NT2/D1 (cell line): ENCODE measurements at regions not wholly inside any gene's neighbourhood (a gene's known extent, or its start where the extent isn't known, plus 50 kb on each side); places are given as distances from the start of the nearest gene placed in this dataset.

Experiments
- SUZ12 ChIP-seq: IDR thresholded peaks from 2 replicates; pipeline ENCODE4 v1.6.1; 2011; ENCODE audit not compliant: insufficient read length, insufficient read depth; ENCODE audit errors: extremely low read depth
- YY1 ChIP-seq: IDR thresholded peaks from 2 replicates; pipeline ENCODE4 v1.6.1; 2011; ENCODE audit not compliant: insufficient read length, insufficient read depth

DNA sequence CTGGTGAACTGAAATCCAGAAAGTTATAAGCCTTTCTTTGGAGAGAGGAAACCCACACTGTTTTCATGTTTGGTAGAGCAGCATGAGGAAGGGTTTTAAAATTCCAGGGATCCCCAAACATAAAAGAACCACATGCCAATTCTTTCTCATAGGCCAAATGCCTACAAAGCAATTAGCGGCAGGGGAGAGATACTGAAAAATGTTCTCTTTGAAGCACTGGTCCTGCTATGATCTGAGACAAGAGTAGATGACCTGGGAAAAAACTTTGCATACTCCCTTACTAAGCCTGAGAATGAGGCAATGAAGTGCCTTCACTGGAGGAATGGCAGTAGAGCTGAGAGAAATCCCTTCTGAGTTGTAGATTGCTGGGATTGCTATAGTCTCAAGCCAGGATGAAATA, 1261.7 kb downstream of the DSC3 start:
- TF ChIP-seq SUZ12 (no peak), YY1 (no peak)
